DND-41 (cell line): ENCODE measurements at regions not wholly inside any gene's neighbourhood (a gene's known extent, or its start where the extent isn't known, plus 50 kb on each side); places are given as distances from the start of the nearest gene placed in this dataset.

Experiments used
- CTCF ChIP-seq: IDR thresholded peaks from 2 replicates; pipeline ENCODE4 v1.5.1; 2012; ENCODE audit warnings: borderline replicate concordance, low read length, moderate library complexity, mild to moderate bottlenecking; ENCODE audit not compliant: poor library complexity, severe bottlenecking; ENCODE audit errors: extremely low read depth
- EZH2 ChIP-seq: IDR thresholded peaks from 3 replicates; pipeline ENCODE4 v1.6.1; 2012; ENCODE audit warnings: borderline replicate concordance, low read depth, mild to moderate bottlenecking, moderate library complexity, low read length, inconsistent platforms; ENCODE audit not compliant: severe bottlenecking

GRCh38 chr12:34342048-34342447, 319.8 kb downstream of the ALG10 start:
- no peak for TF ChIP-seq CTCF
- no peak for TF ChIP-seq EZH2
